CD4-positive, alpha-beta T cell treated with Interleukin-12 subunit alpha and Interleukin-12 subunit beta, for 1 hour (primary cell): ENCODE measurements at regions not wholly inside any gene's neighbourhood (a gene's known extent, or its start where the extent isn't known, plus 50 kb on each side); places are given as distances from the start of the nearest gene placed in this dataset.

Source experiments
- DNase-seq: peaks from one replicate; pipeline ENCODE4 v3.0.0-alpha.2; 2020

- no peak for DNase-seq
Observed at GRCh38 chr13:77988355-77988754, 69.7 kb upstream of the EDNRB start.

- DNase-seq: no peak
Observed at GRCh38 chr13:77986713-77987112, 68.1 kb upstream of the EDNRB start.

GRCh38 chr13:77985866-77986636 lies 67.4 kb upstream of the EDNRB start:
- no peak for DNase-seq

GRCh38 chr13:77981281-77981881 lies 62.8 kb upstream of the EDNRB start:
- DNase-seq: no peak

GRCh38 chr13:77980592-77980991 lies 62.0 kb upstream of the EDNRB start:
- DNase-seq: no peak

- DNase-seq: no peak
Observed at GRCh38 chr13:77979721-77980385, 61.2 kb upstream of the EDNRB start.

- no peak for DNase-seq
Observed at GRCh38 chr13:77975358-77976042, 56.9 kb upstream of the EDNRB start.

GRCh38 chr13:77969299-77969698 lies 50.7 kb upstream of the EDNRB start:
- no peak for DNase-seq
